Ovary (tissue), 3 donors: ENCODE measurements at regions not wholly inside any gene's neighbourhood (a gene's known extent, or its start where the extent isn't known, plus 50 kb on each side); places are given as distances from the start of the nearest gene placed in this dataset.

Source experiments
- CTCF ChIP-seq, 3 donors: fragments of 450-650 bp in 2 of 3; fragments of 200-600 bp in 1 of 3; IDR thresholded peaks; one replicate each; pipeline versions ENCODE4 v1.5.1 to v1.8.0; 2016 to 2022; ENCODE audit warnings: antibody characterized with exemption in 3 of 3, mild to moderate bottlenecking in 1 of 3
- EP300 ChIP-seq: sonication (generic); formaldehyde crosslinking; IDR thresholded peaks from one replicate; pipeline ENCODE4 v1.6.1; 2017; ENCODE audit warnings: antibody characterized with exemption
- POLR2A ChIP-seq: fragments of 450-650 bp; IDR thresholded peaks from one replicate; pipeline ENCODE4 v1.6.1; 2017; ENCODE audit warnings: antibody characterized with exemption, mild to moderate bottlenecking, moderate library complexity
- donor health status: DM: no; HTN: no; CAD: no.

- TF ChIP-seq CTCF (IDR thresholded peaks at IDR 0.05) (no peak), POLR2A (no peak), EP300 (no peak)
Measured at GRCh38 chr15:31545257-31545656, 218.6 kb downstream of the KLF13 start.
